ENCODE measurements at regions not wholly inside any gene's neighbourhood (a gene's known extent, or its start where the extent isn't known, plus 50 kb on each side); places are given as distances from the start of the nearest gene placed in this dataset.

- Histone ChIP-seq H3K9me3 (no peaks in the 10 kb centered on the region), H3K36me3 (replicated peaks in 1 of 2; ENCODE audit: insufficient read depth in 1 of 2, low read depth in 2 of 2) (no peaks in the 10 kb centered on the region), H3K27me3 (no peaks in the 10 kb centered on the region), H3K4me1 (no peaks in the 10 kb centered on the region), H3K4me3 (no peak overlapping the region), H3K27ac (no peak overlapping the region)
- TF ChIP-seq POLR2A (IDR thresholded peaks at IDR 0.05) (no peak), CTCF (IDR thresholded peaks at IDR 0.05) (no peak)
- ATAC-seq (no peak), DNase-seq (no peak)
- intact Hi-C loops (cut with DNase I): no loop called here
These were observed 816.2 kb downstream of the BCL11A start for GRCh38 chr2:59737299-59737698.

- no peak overlapping the region for H3K4me3 ChIP-seq
- H3K36me3 ChIP-seq (replicated peaks in 1 of 2; ENCODE audit: insufficient read depth in 1 of 2, low read depth in 2 of 2): no peaks in the 10 kb centered on the region
- TF ChIP-seq POLR2A (IDR thresholded peaks at IDR 0.05) (no peak), CTCF (IDR thresholded peaks at IDR 0.05) (no peak)
- no peaks in the 10 kb centered on the region for H3K9me3 ChIP-seq
- ATAC-seq (no peak), DNase-seq (no peak)
- 53 to 56% methylated on average over 4 of the region's 4 CpGs for WGBS, 2 donors
- no peaks in the 10 kb centered on the region for H3K4me1 ChIP-seq
- intact Hi-C loops (cut with DNase I): no loop called here
- H3K27ac ChIP-seq: no peak overlapping the region
- no peaks in the 10 kb centered on the region for H3K27me3 ChIP-seq
These were observed 818.7 kb downstream of the BCL11A start for GRCh38 chr2:59734743-59735142.

- Histone ChIP-seq H3K4me3 (no peak overlapping the region), H3K4me1 (no peaks in the 10 kb centered on the region), H3K36me3 (replicated peaks in 1 of 2; ENCODE audit: insufficient read depth in 1 of 2, low read depth in 2 of 2) (no peaks in the 10 kb centered on the region), H3K27ac (no peak overlapping the region), H3K27me3 (no peaks in the 10 kb centered on the region), H3K9me3 (no peaks in the 10 kb centered on the region)
- 70 to 75% methylated on average over 3 of the region's 3 CpGs for WGBS, 2 donors
- no peak for DNase-seq
- intact Hi-C loops (cut with DNase I): no loop called here
- TF ChIP-seq POLR2A (IDR thresholded peaks at IDR 0.05) (no peak), CTCF (IDR thresholded peaks at IDR 0.05) (no peak)
- ATAC-seq: no peak
These were observed 819.5 kb downstream of the BCL11A start for GRCh38 chr2:59733970-59734369.

- no peak for DNase-seq
- no peak overlapping the region for H3K27ac ChIP-seq
- no peaks in the 10 kb centered on the region for H3K4me1 ChIP-seq
- WGBS, 2 donors: 85 to 92% methylated on average over 2 of the region's 2 CpGs
- intact Hi-C loops (cut with DNase I): no loop called here
- H3K36me3 ChIP-seq (replicated peaks in 1 of 2; ENCODE audit: insufficient read depth in 1 of 2, low read depth in 2 of 2): no peaks in the 10 kb centered on the region
- TF ChIP-seq POLR2A (IDR thresholded peaks at IDR 0.05) (no peak), CTCF (IDR thresholded peaks at IDR 0.05) (no peak)
- no peaks in the 10 kb centered on the region for H3K9me3 ChIP-seq
- no peak for ATAC-seq
- H3K4me3 ChIP-seq: no peak overlapping the region
- no peaks in the 10 kb centered on the region for H3K27me3 ChIP-seq
These were observed 819.9 kb downstream of the BCL11A start for GRCh38 chr2:59733567-59733930.

GRCh38 chr2:59732871-59733566, 820.4 kb downstream of the BCL11A start:
- ATAC-seq: no peak

More at GRCh38 chr2:59732871-59733566, 820.4 kb downstream of the BCL11A start:
- intact Hi-C loops (cut with DNase I): no loop called here
- no peaks in the 10 kb centered on the region for H3K36me3 ChIP-seq (replicated peaks in 1 of 2; ENCODE audit: insufficient read depth in 1 of 2, low read depth in 2 of 2)
- DNase-seq: no peak
- H3K9me3 ChIP-seq: no peaks in the 10 kb centered on the region
- no peak overlapping the region for H3K4me3 ChIP-seq
- TF ChIP-seq POLR2A (IDR thresholded peaks at IDR 0.05) (no peak), CTCF (IDR thresholded peaks at IDR 0.05) (no peak)
- no peaks in the 10 kb centered on the region for H3K4me1 ChIP-seq
- H3K27me3 ChIP-seq: no peaks in the 10 kb centered on the region
- 92 to 94% methylated on average over 14 to 15 of the region's 15 CpGs for WGBS, 2 donors
- H3K27ac ChIP-seq: no peak overlapping the region
